SIG-M5 treated with dmso at 0.1 percent for 504 hours (cell line): ENCODE measurements at regions not wholly inside any gene's neighbourhood (a gene's known extent, or its start where the extent isn't known, plus 50 kb on each side); places are given as distances from the start of the nearest gene placed in this dataset.

Source experiments
- DNase-seq: peaks from one replicate; lab custom pipeline; 2025; ENCODE audit not compliant: unreplicated experiment; lab: John Stamatoyannopoulos, UW

DNA sequence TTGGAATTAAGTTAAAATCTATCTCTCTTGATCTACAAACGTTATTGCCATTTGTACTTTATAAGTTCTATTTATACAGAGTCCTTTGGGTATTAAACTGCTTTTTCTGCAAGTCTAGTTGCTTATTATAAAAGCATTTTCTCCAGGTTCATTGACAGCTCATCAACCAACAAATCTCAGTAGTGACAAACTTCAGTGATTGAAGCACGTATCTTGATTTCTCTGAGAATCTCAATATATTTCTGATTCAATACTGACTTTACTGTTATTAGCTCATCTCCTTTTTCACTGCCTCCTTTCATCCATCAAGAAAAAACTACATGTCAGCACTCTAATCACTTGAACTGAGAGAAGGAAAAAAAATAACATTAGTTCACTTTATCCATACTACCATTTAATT is 630.2 kb downstream of the ARAP2 start:
- no peak for DNase-seq

DNA sequence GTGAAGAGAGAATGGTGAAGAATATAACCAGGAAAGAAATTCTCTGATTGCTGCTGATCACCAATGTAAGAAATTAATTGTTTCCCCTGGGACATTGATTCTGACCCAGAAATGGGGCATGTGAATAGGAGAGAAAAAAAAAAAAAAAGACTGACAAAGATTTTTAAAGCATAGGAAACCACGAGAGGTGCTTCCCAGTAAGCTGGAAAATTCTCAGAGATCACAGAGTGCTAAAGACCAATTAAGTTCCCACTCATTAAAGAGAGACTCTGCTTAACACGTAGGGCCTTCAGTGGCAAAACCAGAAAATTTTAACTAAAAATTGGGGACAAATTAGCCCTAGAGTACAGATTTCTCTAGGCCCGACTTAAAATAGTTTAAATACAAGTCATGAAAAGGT is 604.4 kb downstream of the ARAP2 start:
- DNase-seq: no peak

DNA sequence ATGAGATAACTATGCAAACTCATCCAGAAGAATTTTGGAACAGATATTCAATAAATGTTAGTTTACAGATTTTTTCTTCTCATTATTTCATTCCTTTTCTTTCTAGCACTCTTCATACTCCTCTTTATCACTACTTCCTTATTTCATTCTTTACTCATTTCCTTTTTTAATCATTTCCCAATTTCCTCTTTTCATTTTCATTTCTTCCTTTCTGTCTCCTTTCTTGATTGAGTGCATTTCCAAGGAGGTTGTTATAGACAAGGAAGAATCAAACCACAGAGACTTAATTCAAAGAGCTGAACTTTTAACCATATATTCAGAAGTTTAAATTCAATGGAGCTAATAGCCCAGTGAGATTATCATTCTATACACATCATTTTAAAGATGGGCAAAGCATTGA is 600.7 kb downstream of the ARAP2 start:
- peak; percentile 81 for DNase-seq

DNA sequence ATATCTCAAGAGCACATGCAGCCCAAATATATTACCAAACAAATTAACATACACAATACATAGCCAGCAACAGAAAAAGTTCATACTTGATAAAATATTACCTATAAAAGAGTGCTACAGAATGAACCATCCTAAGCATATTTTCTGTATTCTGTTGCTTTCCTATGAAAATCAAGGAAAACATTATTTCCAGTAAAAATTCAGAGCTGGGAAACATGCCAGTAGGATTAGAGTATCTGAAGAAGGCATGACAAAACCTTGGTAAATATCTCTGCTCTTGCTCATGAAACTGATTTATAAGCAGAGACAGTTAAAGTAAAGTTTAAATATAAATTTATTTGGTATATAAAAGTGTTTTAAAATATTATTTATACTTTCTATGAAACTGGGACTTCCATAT is 599.7 kb downstream of the ARAP2 start:
- DNase-seq: no peak

DNA sequence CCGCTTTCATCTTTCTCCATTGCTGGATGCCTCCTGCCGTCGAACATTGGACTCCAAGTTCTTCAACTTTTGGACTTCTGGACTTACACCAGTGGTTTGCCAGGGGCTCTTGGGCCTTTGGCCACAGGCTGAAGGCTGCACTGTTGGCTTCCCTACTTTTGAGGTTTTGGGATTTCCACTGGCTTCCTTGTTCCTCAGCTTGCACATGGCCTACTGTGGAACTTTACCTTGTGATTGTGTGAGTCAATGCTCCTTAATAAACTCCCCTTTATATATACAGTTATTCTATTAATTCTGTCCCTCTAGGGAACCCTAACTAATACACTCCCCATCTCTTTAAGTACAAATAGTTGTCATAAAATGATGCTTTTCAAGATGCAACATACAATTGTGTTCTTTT is 595.3 kb downstream of the ARAP2 start:
- no peak for DNase-seq

DNA sequence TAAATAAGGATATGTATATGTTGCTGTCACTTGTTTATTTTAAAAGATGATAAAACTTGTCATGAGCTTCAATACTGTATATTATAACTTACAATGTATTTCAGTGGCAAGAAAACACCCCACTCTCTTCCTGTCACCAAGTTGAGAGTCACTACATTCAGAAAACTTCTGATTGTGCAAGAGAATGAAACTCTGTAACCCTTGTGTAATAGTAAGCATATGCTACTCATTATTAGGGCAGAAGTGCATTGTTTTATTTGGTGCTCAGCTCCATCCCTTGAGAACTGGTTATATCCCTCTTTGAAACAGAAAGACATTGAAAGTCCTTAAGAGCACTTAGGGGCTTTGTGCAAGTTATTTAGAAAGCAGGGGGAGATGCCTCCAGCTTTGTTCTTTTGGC is 594.5 kb downstream of the ARAP2 start:
- peak; percentile 75 for DNase-seq

DNA sequence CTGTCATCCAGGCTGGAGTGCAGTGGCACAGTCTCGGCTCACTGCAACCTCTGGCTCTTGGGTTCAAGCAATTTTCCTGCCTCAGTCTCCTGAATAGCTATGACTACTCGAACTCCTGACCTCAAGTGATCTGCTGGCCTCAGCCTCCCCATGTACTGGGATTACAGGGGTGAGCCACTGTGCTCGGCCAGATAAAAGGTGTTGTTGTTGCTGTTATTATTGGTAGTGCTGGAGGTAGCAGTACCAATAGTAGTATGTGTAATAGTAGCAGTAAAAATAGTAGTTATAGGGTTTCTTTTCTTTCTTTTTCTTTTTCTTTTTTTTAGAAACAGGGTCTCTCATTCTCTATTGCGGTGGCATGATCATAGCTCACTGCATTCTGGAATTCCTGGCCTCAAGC is 592.1 kb downstream of the ARAP2 start:
- no peak for DNase-seq

DNA sequence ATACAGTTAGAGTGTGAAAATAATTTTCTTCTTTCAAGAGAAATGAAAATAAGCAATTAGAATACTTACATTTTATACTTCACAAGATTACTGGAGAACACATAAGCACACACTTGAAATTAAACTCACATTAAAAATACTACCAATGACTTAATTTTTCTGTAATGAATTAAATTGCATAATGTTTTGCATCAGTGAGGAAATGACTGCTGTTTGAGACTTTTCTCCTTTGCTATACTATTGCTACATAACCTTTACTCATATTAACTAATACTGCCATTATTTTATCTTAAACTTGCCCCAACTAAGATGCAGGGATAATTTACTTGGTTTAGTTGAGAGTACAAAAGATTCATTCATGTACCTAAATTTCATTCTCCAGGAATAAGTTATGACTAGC is 590.9 kb downstream of the ARAP2 start:
- DNase-seq: no peak

DNA sequence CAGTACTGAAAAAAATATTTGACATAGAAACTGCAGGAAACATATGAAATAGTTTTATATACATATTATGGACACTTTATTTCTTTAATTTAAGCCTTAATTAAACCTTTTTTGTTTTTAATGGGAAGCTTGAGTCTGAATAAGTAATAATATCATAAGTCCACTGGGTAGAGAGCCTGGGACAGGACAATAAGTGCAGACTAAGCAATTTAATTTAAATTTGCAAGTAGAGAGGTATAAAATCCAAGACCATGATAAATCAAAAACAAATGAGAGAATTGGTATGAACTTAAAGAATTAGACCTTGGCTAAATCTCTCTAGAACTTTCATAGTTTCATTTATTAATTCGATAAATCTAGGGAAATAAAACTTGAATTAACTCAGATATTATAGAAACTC is 571.2 kb downstream of the ARAP2 start:
- DNase-seq: no peak

DNA sequence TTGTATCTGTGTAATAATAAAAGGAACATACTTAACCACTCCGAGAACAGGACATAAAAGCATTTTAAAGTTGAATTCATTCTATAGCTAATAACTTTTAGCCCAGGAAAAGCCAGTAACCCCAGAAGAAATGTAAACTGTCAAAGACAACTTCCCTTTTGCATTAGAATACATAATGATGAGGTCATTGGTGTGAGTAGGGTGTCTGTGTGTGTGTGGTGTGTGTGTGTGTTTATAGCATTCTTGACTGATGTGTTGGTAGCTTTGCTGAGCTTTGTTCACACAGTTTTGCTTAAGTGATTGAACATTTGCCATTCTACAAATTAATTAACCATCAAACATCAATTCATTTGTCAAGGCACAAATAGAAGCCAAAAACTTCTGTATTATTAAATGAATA is 559.6 kb downstream of the ARAP2 start:
- DNase-seq: no peak

DNA sequence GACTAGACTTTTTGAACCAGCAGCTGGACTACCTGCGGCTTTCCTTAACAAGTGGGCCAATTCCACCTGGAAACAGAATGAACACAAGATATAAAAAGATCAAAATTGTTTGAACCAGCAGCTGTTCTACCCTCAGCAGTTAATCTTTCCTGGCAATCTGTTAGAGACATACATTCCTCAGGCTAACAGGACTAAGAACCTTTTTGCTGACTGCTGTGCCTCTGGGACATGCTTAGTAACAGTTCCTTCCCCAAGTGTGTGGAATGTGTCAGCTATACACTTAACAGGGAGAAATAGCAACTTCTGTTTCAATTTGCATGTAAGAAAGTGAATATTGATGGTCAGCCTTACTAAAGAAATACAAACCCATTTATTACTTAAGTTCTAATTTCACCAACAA is 554.4 kb downstream of the ARAP2 start:
- DNase-seq: no peak

DNA sequence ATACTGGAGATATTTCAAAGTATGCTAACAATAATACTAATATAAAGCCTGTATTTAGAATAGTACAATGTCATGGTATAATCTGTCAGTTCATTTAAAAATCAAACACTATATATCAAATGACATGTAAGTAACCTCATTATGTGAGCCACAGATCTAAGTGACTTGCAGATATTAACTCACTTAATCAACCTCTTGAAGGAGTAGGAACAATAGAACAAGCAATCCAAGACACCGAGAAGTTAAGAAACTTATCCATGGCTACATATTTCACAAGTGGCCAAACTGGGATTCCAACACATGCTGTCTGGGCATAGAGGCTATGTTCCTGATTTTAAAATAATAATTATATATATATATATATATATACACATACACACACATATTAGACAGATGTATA is 554.0 kb downstream of the ARAP2 start:
- no peak for DNase-seq

DNA sequence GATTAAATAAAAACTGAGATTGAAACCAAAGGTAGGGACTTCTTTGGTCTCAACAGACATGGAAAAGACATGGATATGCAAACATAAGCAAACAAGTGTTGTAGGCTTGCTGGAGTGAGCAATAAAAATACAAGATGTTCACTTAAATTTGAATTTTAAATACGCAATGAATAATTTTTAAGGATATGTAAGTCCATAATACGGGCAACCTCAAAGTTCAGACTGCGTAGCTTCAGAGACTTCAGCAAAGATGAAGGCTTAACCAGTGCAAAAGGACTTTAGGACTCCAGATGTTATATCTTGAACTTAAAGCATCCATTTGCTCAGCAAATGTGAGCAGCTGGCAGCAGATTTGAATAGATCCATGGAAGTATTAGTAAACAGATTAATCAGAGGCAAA is 549.3 kb downstream of the ARAP2 start:
- DNase-seq: no peak

DNA sequence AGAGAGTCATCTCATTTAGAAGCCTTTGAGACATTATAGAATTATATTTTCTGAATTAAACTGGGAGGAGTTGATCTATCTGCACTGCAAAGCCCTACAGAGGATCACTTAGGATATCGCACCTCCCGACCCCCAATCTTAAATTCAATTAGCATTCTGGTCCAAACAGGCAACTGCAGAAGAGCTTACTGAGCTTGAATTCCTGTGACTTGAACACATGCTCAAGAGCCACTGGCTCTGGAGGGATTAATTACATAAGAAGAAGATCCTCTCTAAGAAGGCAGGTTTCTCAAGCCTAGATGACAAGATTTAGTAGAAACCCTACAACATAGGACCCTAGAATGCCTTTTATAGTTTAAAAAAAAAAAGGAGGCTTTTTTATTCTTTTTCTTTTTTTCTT is 548.9 kb downstream of the ARAP2 start:
- no peak for DNase-seq

DNA sequence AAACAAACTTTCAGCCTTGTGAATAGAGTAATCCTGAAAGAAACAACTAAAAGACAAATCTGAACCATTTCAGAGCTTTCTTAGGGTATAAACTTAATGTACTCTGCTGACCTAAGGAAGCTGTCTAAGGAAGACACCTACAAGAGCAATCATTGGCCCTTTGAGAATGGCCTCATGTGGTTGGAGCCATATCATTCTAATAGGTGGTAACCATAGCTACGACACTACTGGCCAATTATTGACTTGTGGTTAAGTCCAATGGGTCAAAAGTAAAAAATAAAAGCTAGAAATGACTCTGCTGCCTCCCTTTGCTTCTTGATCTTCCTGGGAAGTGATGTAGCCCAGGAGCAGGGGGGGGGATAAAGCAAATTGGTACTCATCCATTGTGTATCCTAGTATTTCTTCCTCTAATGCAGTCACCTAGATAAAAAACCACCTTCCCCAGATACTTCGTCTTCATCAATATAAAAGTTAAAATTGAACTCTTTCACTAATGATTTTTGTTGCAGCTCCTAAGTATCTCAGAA is 547.0 kb downstream of the ARAP2 start:
- DNase-seq: no peak

DNA sequence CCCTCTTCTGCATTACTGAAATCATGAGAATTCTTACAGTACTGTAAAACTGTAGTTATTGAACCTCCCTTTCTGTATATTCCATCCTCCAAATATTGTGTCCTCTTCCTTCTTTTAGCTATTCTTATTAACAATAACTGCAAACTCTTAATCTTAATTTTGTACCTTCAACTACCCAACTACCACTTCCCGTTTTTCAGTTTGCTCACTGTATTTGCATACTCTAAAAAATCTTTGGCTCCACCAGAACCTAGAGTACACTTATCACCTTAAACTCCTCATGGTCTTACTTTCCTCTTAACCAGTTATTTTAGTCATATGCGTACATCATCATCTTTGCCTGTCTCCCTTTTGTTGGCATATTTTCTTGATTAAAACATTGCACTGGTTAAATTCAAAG is 543.7 kb downstream of the ARAP2 start:
- no peak for DNase-seq

DNA sequence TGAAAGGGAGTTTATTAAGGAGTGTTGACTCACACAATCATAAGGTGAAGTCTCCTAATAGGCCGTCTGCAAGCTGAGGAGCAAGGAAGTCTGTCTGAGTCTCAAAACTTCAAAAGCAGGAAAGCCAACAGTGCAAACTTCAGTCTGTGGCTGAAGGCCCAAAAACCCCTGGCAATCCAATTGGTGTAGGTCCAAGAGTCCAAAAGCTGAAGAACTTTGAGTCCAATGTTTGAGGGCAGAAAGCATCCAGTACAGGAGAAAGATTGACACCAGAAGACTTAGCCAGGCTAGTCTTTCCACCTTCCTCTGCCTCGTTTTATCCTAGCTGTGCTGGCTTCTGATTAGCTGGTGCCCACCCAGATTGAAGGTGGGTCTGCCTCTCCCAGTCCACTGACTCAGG is 535.2 kb downstream of the ARAP2 start:
- DNase-seq: no peak

DNA sequence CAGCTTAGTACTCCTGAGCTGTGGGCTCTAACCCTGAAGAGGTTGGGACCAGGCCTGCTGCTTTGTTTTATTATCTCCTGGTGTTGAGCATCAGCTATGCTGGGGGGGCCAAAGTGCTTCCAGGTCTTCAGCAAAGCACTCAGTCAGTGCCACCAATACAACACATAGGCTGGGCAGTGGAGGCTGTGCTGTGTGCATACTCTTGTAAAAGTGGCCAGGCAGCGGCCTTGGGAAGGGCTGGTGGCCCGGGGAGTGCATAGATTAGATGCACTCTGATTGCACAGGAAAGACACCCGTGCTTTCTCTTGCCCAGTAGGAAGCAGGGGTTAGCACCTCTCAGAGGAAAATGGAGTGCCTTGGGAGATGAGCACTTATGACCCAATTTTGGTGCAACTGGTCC is 534.0 kb downstream of the ARAP2 start:
- no peak for DNase-seq

DNA sequence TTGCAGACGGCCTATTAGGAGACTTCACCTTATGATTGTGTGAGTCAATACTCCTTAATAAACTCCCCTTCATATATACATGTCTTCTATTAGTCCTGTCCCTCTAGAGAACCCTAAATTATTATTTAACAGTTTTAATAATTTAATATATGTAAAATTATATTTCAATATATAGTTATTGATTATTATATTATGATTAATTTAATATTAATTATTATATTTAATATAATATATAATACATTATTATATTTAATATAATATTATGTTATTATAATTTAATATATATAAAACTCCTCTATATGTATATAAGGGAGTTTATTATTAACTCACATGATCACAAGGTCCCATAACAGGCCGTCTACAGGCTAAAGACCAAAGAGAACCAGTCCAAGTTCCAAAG is 533.2 kb downstream of the ARAP2 start:
- DNase-seq: no peak

DNA sequence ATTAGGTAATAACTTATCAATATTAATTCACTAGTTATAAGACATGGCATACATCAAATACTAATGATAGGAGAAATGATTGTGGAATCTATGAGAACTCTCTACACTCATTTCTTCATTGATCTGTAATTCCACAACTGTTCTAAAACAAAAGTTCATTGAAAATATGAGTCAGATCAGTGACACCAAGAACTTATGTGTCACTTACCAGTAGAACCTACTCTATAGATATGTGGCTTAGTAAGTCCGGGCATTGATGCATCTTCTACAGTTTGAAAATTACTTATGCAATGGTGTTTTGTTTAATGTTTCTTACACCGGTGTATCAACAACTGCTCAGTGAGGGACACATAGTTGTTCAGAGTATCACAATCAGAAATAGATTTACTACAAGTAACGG is 520.3 kb downstream of the ARAP2 start:
- no peak for DNase-seq

DNA sequence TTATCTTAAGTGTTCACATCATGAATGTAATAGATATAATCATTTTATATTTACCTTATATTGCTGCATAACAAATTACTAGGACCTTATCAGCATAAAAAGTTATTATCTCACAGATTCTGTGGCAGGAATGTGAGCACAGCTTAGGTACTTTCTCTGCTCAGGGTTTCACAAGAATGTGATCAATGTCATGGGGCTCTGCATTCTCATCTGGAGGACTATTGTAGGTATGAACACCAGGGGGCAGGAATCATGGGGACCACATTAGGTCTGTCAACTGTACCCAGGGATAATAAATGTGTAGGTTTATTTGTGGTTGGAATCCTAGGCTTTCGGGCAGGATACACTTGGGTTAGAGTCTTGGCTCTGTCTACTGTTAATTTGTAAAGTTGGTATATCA is 519.2 kb downstream of the ARAP2 start:
- DNase-seq: no peak

DNA sequence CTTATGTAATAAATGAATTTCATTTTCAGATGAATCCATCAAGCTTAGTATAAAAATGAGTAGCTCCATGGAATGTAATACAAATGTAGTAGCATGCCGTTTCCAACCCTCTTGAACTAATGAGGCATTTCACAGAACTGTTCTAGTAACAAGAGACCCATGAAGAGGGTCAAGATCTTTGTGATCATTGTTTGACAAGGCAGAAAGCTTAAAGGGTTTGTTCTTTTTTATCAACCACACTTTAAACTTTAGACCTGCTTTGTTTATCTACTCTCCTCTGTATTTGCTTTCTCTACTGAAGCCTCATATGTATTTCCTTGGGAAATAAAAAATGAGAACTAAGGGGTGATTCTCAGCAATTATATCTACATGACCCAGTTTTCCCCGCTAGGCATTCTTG is 513.9 kb downstream of the ARAP2 start:
- no peak for DNase-seq

DNA sequence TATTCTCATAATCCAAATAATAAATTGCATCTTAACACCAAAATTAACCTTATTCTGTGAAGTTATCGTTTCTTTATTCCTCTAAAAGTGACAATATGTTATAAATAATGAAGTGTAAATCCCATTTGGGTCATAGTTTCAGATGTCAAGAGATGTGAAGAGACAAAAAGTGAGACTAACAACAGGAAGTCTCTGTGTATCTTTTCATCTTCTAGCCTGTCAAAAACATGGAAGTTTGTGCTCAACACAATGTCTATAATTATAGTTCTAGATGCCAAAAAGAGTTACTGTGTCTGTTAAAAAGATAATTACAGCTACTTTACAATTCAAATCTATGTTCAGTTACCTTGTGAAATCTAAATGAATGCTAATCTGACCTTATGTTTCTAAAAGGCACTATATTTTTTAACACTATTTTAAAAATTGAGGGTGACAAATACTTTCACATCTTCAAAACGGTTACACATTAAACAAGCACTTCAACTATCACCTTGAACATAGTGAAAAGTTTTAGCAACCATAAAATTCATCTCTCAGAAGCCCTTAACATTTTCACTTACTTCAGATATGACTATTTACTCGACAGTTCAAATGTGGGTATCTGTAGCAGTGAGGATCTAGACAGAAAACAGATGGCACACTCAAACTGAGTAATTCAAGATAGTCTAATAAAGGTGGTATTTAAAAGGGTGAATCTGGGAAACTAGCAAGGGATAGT is 509.8 kb downstream of the ARAP2 start:
- DNase-seq: no peak
